DMS 273 treated with DMSO at 0.1 percent for 48 hours (cell line): ENCODE measurements at regions not wholly inside any gene's neighbourhood (a gene's known extent, or its start where the extent isn't known, plus 50 kb on each side); places are given as distances from the start of the nearest gene placed in this dataset.
"Not testable (repeated sequence)": the region's sequence is repeated elsewhere in the genome, so short reads cannot be mapped to it uniquely, and the experiment has no call there.

Source experiments
- DNase-seq: peaks from one replicate; lab custom pipeline; 2025; lab: John Stamatoyannopoulos, UW

GRCh38 chr16:59410451-59410850, 676.3 kb upstream of the GOT2 start:
- DNase-seq, result no peak

GRCh38 chr16:59405802-59406201, 671.7 kb upstream of the GOT2 start:
- no peak for DNase-seq

- DNase-seq, result no peak
These were observed 670.4 kb upstream of the GOT2 start for GRCh38 chr16:59404509-59404908.

GRCh38 chr16:59400830-59401229, 666.7 kb upstream of the GOT2 start:
- no peak for DNase-seq

- no peak for DNase-seq
These were observed 663.5 kb upstream of the GOT2 start for GRCh38 chr16:59397638-59398037.

GRCh38 chr16:59394526-59394925, 660.4 kb upstream of the GOT2 start:
- no peak for DNase-seq

- no peak for DNase-seq
These were observed 658.8 kb upstream of the GOT2 start for GRCh38 chr16:59392911-59393310.

- DNase-seq, result no peak
These were observed 657.7 kb upstream of the GOT2 start for GRCh38 chr16:59391617-59392364.

- DNase-seq, result no peak
These were observed 651.8 kb upstream of the GOT2 start for GRCh38 chr16:59385959-59386358.

GRCh38 chr16:59385491-59385890, 651.4 kb upstream of the GOT2 start:
- no peak for DNase-seq

- DNase-seq, result no peak
These were observed 639.5 kb upstream of the GOT2 start for GRCh38 chr16:59373632-59374031.

GRCh38 chr16:59370717-59371116, 636.6 kb upstream of the GOT2 start:
- DNase-seq, result no peak

GRCh38 chr16:59369523-59369922, 635.4 kb upstream of the GOT2 start:
- DNase-seq, result no peak

- DNase-seq, result no peak
These were observed 634.5 kb upstream of the GOT2 start for GRCh38 chr16:59368586-59368985.

- DNase-seq, result no peak
These were observed 622.6 kb upstream of the GOT2 start for GRCh38 chr16:59356709-59357108.

GRCh38 chr16:59356144-59356543, 622.0 kb upstream of the GOT2 start:
- no peak for DNase-seq

- DNase-seq, result peak; percentile 36
These were observed 621.6 kb upstream of the GOT2 start for GRCh38 chr16:59355704-59356103.

GRCh38 chr16:59351305-59351903, 617.3 kb upstream of the GOT2 start:
- DNase-seq, result no peak

- DNase-seq, result no peak
These were observed 616.6 kb upstream of the GOT2 start for GRCh38 chr16:59350670-59351069.

- no peak for DNase-seq
These were observed 608.6 kb upstream of the GOT2 start for GRCh38 chr16:59342669-59343068.

- no peak for DNase-seq
These were observed 607.3 kb upstream of the GOT2 start for GRCh38 chr16:59341368-59341767.

GRCh38 chr16:59339871-59340270, 605.8 kb upstream of the GOT2 start:
- no peak for DNase-seq

- no peak for DNase-seq
These were observed 602.1 kb upstream of the GOT2 start for GRCh38 chr16:59336136-59336695.

- not testable (repeated sequence) for DNase-seq
These were observed 597.6 kb upstream of the GOT2 start for GRCh38 chr16:59331708-59332107.
